ENCODE measurements at regions not wholly inside any gene's neighbourhood (a gene's known extent, or its start where the extent isn't known, plus 50 kb on each side); places are given as distances from the start of the nearest gene placed in this dataset.

DNA sequence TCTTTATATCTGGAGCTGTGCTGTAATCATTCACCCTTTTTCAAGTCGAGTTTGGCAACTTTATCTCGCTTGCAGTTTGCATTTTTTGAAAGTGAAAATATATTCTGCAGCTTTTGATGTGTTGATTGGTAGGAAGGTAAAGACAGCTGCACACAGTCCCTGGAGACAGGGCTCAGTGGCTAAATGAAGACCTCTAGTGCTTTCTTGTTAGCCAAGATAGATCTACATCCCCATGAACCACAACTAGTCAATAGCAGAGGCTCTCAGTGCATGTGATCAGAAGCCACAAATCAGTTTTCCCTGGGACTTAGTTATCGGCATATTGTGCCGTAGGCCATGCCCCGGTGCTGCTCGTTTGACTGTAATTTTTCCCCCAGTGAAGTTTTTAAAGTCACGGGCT is 587.7 kb upstream of the PITX2 start:
- no peak overlapping the region for H3K4me3 ChIP-seq (replicated peaks in 1 of 2; ENCODE audit: low read depth in 2 of 2, low read length in 2 of 2)
- no peak for DNase-seq (ENCODE audit: low read depth in 2 of 2)
- TF ChIP-seq CTCF (IDR thresholded peaks at IDR 0.05; ENCODE audit: low read depth, low read length): no peak

- DNase-seq (ENCODE audit: low read depth in 2 of 2): no peak
- no peak for TF ChIP-seq CTCF (IDR thresholded peaks at IDR 0.05; ENCODE audit: low read depth, low read length)
- no peak overlapping the region for H3K4me3 ChIP-seq (replicated peaks in 1 of 2; ENCODE audit: low read depth in 2 of 2, low read length in 2 of 2)
Observed at GRCh38 chr4:111213531-111213930, 590.7 kb upstream of the PITX2 start.

- H3K4me3 ChIP-seq (replicated peaks in 1 of 2; ENCODE audit: low read depth in 2 of 2, low read length in 2 of 2): no peak overlapping the region
- no peak for DNase-seq (ENCODE audit: low read depth in 2 of 2)
- TF ChIP-seq CTCF (IDR thresholded peaks at IDR 0.05; ENCODE audit: low read depth, low read length): no peak
Observed at GRCh38 chr4:111214371-111214770, 591.5 kb upstream of the PITX2 start.

- TF ChIP-seq CTCF (IDR thresholded peaks at IDR 0.05; ENCODE audit: low read depth, low read length): no peak
- H3K4me3 ChIP-seq (replicated peaks in 1 of 2; ENCODE audit: low read depth in 2 of 2, low read length in 2 of 2): no peak overlapping the region
- DNase-seq (ENCODE audit: low read depth in 2 of 2): no peak
Observed at GRCh38 chr4:111215755-111216154, 592.9 kb upstream of the PITX2 start.

DNA sequence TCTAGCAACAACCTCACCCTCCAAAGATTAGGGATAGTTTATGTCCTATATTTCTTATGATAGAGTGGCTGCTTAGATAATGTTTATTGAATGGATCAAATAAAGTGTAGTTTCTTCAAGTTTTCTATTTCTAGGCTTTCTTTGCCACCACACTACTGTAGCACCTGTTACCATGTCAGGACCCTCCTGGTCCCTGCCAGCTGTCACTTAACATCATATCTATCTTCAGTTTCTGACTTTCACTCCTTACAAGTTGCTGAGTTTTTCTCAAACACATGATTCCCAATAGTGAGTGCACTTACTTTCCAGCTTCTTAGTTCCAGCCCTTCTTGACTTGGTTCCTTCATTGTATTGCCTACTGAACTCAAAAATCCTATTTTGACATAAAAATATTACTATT is 593.9 kb upstream of the PITX2 start:
- DNase-seq (ENCODE audit: low read depth in 2 of 2): no peak
- TF ChIP-seq CTCF (IDR thresholded peaks at IDR 0.05; ENCODE audit: low read depth, low read length): no peak

GRCh38 chr4:111221371-111221770 is 598.5 kb upstream of the PITX2 start:
- DNase-seq (ENCODE audit: low read depth in 2 of 2): no peak
- H3K4me3 ChIP-seq (replicated peaks in 1 of 2; ENCODE audit: low read depth in 2 of 2, low read length in 2 of 2): no peak overlapping the region
- no peak for TF ChIP-seq CTCF (IDR thresholded peaks at IDR 0.05; ENCODE audit: low read depth, low read length)

More for the DNA sequence above, 593.9 kb upstream of the PITX2 start:
- H3K4me3 ChIP-seq (replicated peaks in 1 of 2; ENCODE audit: low read depth in 2 of 2, low read length in 2 of 2): no peak overlapping the region

- DNase-seq (ENCODE audit: low read depth in 2 of 2): no peak
- no peak for TF ChIP-seq CTCF (IDR thresholded peaks at IDR 0.05; ENCODE audit: low read depth, low read length)
- H3K4me3 ChIP-seq (replicated peaks in 1 of 2; ENCODE audit: low read depth in 2 of 2, low read length in 2 of 2): no peak overlapping the region
Observed at GRCh38 chr4:111228396-111228795, 605.5 kb upstream of the PITX2 start.
